GM12865 (cell line): ENCODE measurements at regions not wholly inside any gene's neighbourhood (a gene's known extent, or its start where the extent isn't known, plus 50 kb on each side); places are given as distances from the start of the nearest gene placed in this dataset.

Experiments used
- DNase-seq: peaks from one replicate; pipeline ENCODE4 v3.0.0; 2010; ENCODE audit warnings: low read depth
- H3K4me3 ChIP-seq: 2 replicates; pipeline ENCODE4 v1.5.1; 2011; ENCODE audit warnings: mild to moderate bottlenecking, low read depth, low read length, control low read depth
- TF ChIP-seq, protein P1 (sequence below): IDR thresholded peaks from 2 replicates; pipeline ENCODE4 v1.5.1; 2011; ENCODE audit warnings: low read length, control low read depth, low read depth, inconsistent platforms; ENCODE audit not compliant: insufficient read depth; ENCODE audit errors: missing control alignments

DNA sequence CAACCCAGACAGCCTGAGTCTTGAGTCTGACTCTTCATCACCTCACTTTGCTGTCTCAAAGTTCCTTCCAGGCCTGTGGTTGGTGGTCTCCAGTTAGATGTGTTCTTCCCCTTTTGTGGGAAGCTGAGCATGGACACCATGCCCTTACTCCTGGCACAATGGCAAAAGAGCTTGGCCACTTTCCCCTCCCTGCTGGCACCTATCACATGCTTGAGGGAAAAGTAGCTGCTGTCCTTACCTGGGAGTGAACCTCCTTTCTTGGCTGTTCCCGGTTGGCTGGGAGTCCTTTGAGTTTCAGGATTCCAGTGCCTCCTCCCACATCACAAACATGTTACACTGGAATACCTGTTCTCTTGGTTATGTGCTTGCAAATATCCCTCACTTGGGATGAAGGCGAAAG, 97.8 kb downstream of the GATA6 start:
- TF ChIP-seq, protein P1, sequence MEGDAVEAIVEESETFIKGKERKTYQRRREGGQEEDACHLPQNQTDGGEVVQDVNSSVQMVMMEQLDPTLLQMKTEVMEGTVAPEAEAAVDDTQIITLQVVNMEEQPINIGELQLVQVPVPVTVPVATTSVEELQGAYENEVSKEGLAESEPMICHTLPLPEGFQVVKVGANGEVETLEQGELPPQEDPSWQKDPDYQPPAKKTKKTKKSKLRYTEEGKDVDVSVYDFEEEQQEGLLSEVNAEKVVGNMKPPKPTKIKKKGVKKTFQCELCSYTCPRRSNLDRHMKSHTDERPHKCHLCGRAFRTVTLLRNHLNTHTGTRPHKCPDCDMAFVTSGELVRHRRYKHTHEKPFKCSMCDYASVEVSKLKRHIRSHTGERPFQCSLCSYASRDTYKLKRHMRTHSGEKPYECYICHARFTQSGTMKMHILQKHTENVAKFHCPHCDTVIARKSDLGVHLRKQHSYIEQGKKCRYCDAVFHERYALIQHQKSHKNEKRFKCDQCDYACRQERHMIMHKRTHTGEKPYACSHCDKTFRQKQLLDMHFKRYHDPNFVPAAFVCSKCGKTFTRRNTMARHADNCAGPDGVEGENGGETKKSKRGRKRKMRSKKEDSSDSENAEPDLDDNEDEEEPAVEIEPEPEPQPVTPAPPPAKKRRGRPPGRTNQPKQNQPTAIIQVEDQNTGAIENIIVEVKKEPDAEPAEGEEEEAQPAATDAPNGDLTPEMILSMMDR, result no peak
- no peak for DNase-seq
- H3K4me3 ChIP-seq, result no peak overlapping the region

DNA sequence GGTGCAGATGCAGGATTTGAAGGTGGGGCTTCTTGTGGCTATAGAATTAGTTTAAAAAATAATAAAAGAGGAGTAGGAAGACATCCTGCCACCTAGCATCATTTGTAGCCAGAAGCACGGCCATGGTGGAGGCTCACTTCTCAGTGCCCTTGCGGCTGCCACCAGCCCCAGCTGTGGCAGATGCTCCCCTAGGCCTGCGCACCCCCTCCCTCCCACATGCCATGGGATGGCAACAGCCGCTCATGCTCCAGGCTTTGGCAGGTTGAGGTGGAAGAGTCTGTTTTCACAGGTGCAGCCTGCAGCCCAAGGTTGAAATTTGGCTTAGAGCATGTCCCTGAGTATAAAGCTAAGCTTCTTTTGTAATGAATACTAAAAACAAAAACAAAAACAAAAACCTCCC, 96.4 kb downstream of the GATA6 start:
- TF ChIP-seq, protein P1, result no peak
- H3K4me3 ChIP-seq, result no peak overlapping the region
- DNase-seq, result no peak

DNA sequence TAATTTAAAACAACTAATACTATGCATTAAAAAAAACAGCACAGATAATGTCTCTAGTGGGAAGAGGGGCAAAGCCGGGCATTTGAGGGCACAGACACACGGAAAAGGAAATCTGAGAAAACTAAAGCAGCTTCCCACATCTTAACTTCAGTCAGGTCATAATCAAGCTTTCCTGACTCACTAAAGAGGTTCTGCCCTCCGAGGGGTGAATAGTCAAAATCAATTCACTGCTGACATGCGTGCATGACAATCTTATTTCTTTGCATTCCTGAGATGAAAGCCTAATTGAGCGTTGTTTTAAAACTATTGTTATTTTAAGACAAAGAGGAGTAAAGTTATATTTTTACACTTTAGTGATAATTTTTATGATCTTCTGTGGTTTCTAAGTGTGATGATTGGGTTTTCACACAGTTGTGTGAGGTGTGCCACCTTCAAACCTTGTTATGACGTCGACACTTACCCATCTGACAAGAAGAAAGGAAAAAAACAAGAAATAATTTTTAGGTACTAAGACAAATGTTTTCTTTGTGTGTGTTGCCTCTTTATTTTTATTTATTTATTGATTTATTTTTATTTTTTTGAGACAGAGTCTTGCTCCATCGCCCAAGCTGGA, 90.9 kb downstream of the GATA6 start:
- H3K4me3 ChIP-seq, result no peak overlapping the region
- TF ChIP-seq, protein P1, result no peak
- no peak for DNase-seq

DNA sequence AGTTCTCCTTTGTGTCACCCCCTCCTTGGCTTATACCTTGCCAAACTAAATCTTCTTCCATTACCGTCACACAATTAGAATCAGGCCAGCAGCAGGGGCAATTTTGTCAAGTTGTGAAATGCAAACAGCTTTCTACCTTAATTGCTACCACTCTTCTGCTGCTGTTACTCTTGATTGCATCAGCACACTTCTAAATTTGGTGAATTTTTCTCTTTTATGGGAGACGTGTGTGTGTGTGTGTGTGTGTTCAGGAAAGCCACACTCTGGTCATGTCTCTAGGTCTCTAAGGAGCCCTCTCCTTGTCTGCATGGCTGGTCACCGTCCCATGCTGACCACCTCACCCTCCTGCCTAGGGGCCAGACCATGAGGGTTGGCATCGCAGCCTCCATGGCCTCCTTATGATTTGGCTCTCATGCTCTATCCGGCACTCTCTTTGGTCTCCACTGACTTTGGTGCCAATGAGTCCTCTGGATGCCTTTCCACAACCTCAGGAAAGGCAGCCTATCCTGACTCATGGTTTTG, 87.7 kb downstream of the GATA6 start:
- no peak overlapping the region for H3K4me3 ChIP-seq
- DNase-seq, result no peak
- TF ChIP-seq, protein P1, result no peak

DNA sequence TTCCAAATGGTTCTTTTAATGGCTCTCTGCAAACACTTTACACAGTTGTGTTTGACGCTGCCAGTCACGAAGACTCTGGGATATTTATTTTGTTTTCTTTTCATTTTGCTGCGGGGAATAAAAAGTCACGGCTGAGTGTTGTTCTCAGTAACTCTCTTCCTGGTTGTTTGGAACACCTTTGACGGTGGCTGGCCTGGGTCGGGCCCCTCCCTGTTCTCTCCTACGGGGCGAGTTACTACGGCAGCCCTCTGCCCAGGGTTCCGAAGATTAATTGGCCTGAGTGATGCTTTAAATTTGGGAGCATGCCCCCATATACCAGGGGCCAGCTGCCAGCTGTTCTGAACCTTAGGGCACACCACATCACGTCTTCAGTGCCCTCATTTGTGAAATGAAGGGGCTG, 84.7 kb downstream of the GATA6 start:
- no peak for DNase-seq
- TF ChIP-seq, protein P1, result no peak
- H3K4me3 ChIP-seq, result no peak overlapping the region

DNA sequence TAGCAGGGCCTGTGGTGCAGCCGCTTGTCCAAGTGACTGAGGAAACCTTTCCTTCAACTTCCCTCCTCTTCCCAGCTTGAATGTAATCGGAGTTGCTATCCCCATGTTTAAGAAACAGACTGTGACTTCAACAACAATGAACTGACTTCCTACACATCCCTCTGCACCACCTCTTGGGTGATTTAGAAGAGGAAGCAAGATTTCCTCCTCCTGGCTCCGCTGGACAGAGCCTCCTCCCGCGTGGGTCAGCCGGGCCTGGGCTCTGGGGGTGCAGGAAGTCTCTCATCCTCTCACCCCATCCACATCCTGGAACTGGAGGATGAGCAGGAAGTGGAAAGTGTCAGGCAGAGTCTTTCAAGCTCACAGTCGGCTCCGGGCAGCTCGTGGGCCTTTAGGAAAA, 84.3 kb downstream of the GATA6 start:
- TF ChIP-seq, protein P1, result no peak
- H3K4me3 ChIP-seq, result no peak overlapping the region
- DNase-seq, result no peak

DNA sequence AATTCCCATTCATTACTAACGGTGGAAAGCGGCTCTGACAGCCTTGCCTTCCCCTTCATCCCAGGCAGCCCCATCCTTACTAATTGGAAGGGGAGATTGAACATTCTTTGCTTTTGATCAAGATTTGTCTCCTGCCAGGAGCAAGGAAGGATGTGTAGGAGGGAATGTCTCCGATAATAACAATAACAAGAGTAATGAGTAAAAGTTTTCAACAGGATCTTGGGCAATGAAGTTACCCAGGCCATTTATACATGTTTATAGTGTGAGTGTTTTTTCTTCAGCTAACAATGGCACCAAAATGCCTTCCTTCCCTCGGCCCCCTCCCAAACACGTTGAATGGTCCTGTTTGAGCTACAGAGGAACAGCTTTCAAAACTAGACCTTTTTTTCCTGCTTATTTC, 83.8 kb downstream of the GATA6 start:
- no peak overlapping the region for H3K4me3 ChIP-seq
- TF ChIP-seq, protein P1, result no peak
- DNase-seq, result no peak
